Activated CD8-positive, alpha-beta memory T cell treated with anti-CD3 and anti-CD28 coated beads, Interleukin-2, amount 10 ng/mL, durations not matched to agents 7 days and 5 days (primary cell): ENCODE measurements at regions not wholly inside any gene's neighbourhood (a gene's known extent, or its start where the extent isn't known, plus 50 kb on each side); places are given as distances from the start of the nearest gene placed in this dataset.

Experiments
- ATAC-seq: fragments of 150-1000 bp; cut with Tn5 transposase; one replicate; pipeline ENCODE4 v1.10.0; 2021; ENCODE audit warnings: moderate library complexity
- CTCF ChIA-PET: fragments of 350-600 bp; sonication (Branson Sonifier 250); formaldehyde crosslinking; loops from one replicate; lab custom pipeline; 2021; ENCODE audit warnings: antibody characterized with exemption; lab: Charles Lee
- DNase-seq: peaks from one replicate; pipeline ENCODE4 v3.0.0-alpha.2; 2020
- H3K27ac Mint-ChIP-seq: one replicate; pipeline ENCODE4 v1.8.0; 2021; ENCODE audit warnings: mild to moderate bottlenecking, mixed read lengths
- H3K27me3 Mint-ChIP-seq: one replicate; pipeline ENCODE4 v1.8.0; 2021; ENCODE audit warnings: mixed read lengths
- H3K36me3 Mint-ChIP-seq: one replicate; pipeline ENCODE4 v1.8.0; 2021; ENCODE audit warnings: mild to moderate bottlenecking, mixed read lengths
- H3K4me1 Mint-ChIP-seq: one replicate; pipeline ENCODE4 v1.8.0; 2021; ENCODE audit warnings: mixed read lengths
- H3K4me3 Mint-ChIP-seq: one replicate; pipeline ENCODE4 v1.8.0; 2021; ENCODE audit warnings: mild to moderate bottlenecking, moderate library complexity, mixed read lengths
- H3K9me3 Mint-ChIP-seq: one replicate; pipeline ENCODE4 v1.8.0; 2022; ENCODE audit warnings: low read depth, mixed read lengths

- CTCF ChIA-PET, result no interaction called here
- H3K27me3 Mint-ChIP-seq, result no peaks in the 10 kb centered on the region
These were observed 440.9 kb upstream of the RAG2 start for GRCh38 chr11:37038911-37039310.

GRCh38 chr11:37026741-37027140, 428.7 kb upstream of the RAG2 start:
- DNase-seq, result no peak
- Mint-ChIP-seq H3K27me3 (no peaks in the 10 kb centered on the region), H3K27ac (no peak overlapping the region), H3K4me3 (no peak overlapping the region), H3K36me3 (no peaks in the 10 kb centered on the region), H3K4me1 (no peaks in the 10 kb centered on the region), H3K9me3 (peaks cover 2% of the 10 kb centered on the region)
- no peak for ATAC-seq
- CTCF ChIA-PET, result no interaction called here

More at GRCh38 chr11:37038911-37039310, 440.9 kb upstream of the RAG2 start:
- DNase-seq (no peak), ATAC-seq (no peak)
- Mint-ChIP-seq H3K4me1 (no peaks in the 10 kb centered on the region), H3K4me3 (no peak overlapping the region), H3K27ac (no peak overlapping the region), H3K36me3 (no peaks in the 10 kb centered on the region), H3K9me3 (peaks cover 4% of the 10 kb centered on the region)

- DNase-seq (no peak), ATAC-seq (no peak)
- CTCF ChIA-PET, result no interaction called here
- Mint-ChIP-seq H3K9me3 (no peaks in the 10 kb centered on the region), H3K27me3 (no peaks in the 10 kb centered on the region), H3K4me3 (no peak overlapping the region), H3K27ac (no peak overlapping the region), H3K4me1 (no peaks in the 10 kb centered on the region), H3K36me3 (no peaks in the 10 kb centered on the region)
These were observed 428.3 kb upstream of the RAG2 start for GRCh38 chr11:37026326-37026725.

GRCh38 chr11:37006563-37006962, 408.5 kb upstream of the RAG2 start:
- no peaks in the 10 kb centered on the region for H3K36me3 Mint-ChIP-seq
- CTCF ChIA-PET, result no interaction called here
- no peaks in the 10 kb centered on the region for H3K9me3 Mint-ChIP-seq
- no peak for DNase-seq
- H3K27ac Mint-ChIP-seq, result no peak overlapping the region
- H3K4me3 Mint-ChIP-seq, result no peak overlapping the region
- no peaks in the 10 kb centered on the region for H3K27me3 Mint-ChIP-seq
- H3K4me1 Mint-ChIP-seq, result no peaks in the 10 kb centered on the region
- no peak for ATAC-seq

- Mint-ChIP-seq H3K9me3 (no peaks in the 10 kb centered on the region), H3K27me3 (no peaks in the 10 kb centered on the region), H3K4me1 (no peaks in the 10 kb centered on the region), H3K4me3 (no peak overlapping the region), H3K27ac (no peak overlapping the region), H3K36me3 (no peaks in the 10 kb centered on the region)
- CTCF ChIA-PET, result interaction anchor here (1.4 kb wide), 1 partner anchor 8 kb away, joined by 3 read pairs; no protein-coding TSS in a partner anchor
- DNase-seq (no peak), ATAC-seq (no peak)
These were observed 404.8 kb upstream of the RAG2 start for GRCh38 chr11:37002831-37003230.

- Mint-ChIP-seq H3K36me3 (no peaks in the 10 kb centered on the region), H3K4me1 (no peaks in the 10 kb centered on the region), H3K27me3 (no peaks in the 10 kb centered on the region), H3K9me3 (peaks cover 4% of the 10 kb centered on the region), H3K27ac (no peak overlapping the region), H3K4me3 (no peak overlapping the region)
- DNase-seq (no peak), ATAC-seq (no peak)
- CTCF ChIA-PET, result no interaction called here
These were observed 399.6 kb upstream of the RAG2 start for GRCh38 chr11:36997656-36998055.

GRCh38 chr11:36996795-36997194, 398.8 kb upstream of the RAG2 start:
- CTCF ChIA-PET, result no interaction called here
- no peaks in the 10 kb centered on the region for H3K4me1 Mint-ChIP-seq

GRCh38 chr11:36994208-36994607, 396.2 kb upstream of the RAG2 start:
- Mint-ChIP-seq H3K27me3 (no peaks in the 10 kb centered on the region), H3K4me3 (no peak overlapping the region), H3K9me3 (peaks cover 4% of the 10 kb centered on the region), H3K27ac (no peak overlapping the region), H3K36me3 (no peaks in the 10 kb centered on the region), H3K4me1 (no peaks in the 10 kb centered on the region)
- CTCF ChIA-PET, result no interaction called here
- ATAC-seq (no peak), DNase-seq (no peak)

More at GRCh38 chr11:36996795-36997194, 398.8 kb upstream of the RAG2 start:
- H3K9me3 Mint-ChIP-seq, result peaks cover 4% of the 10 kb centered on the region
- H3K36me3 Mint-ChIP-seq, result no peaks in the 10 kb centered on the region
- DNase-seq (no peak), ATAC-seq (no peak)
- H3K27ac Mint-ChIP-seq, result no peak overlapping the region
- H3K27me3 Mint-ChIP-seq, result no peaks in the 10 kb centered on the region
- no peak overlapping the region for H3K4me3 Mint-ChIP-seq

- DNase-seq, result no peak
- Mint-ChIP-seq H3K27ac (no peak overlapping the region), H3K4me3 (no peak overlapping the region), H3K9me3 (peaks cover 2% of the 10 kb centered on the region), H3K36me3 (no peaks in the 10 kb centered on the region), H3K27me3 (no peaks in the 10 kb centered on the region), H3K4me1 (no peaks in the 10 kb centered on the region)
- no peak for ATAC-seq
- CTCF ChIA-PET, result no interaction called here
These were observed 390.5 kb upstream of the RAG2 start for GRCh38 chr11:36988556-36988955.

- Mint-ChIP-seq H3K4me1 (no peaks in the 10 kb centered on the region), H3K27me3 (no peaks in the 10 kb centered on the region), H3K36me3 (no peaks in the 10 kb centered on the region), H3K4me3 (no peak overlapping the region), H3K27ac (no peak overlapping the region), H3K9me3 (no peaks in the 10 kb centered on the region)
- CTCF ChIA-PET, result no interaction called here
- no peak for ATAC-seq
- no peak for DNase-seq
These were observed 387.5 kb upstream of the RAG2 start for GRCh38 chr11:36985562-36985961.

- DNase-seq, result no peak
- Mint-ChIP-seq H3K9me3 (peaks cover 8% of the 10 kb centered on the region), H3K36me3 (no peaks in the 10 kb centered on the region), H3K27me3 (no peaks in the 10 kb centered on the region), H3K27ac (no peak overlapping the region), H3K4me3 (no peak overlapping the region), H3K4me1 (no peaks in the 10 kb centered on the region)
- CTCF ChIA-PET, result no interaction called here
- no peak for ATAC-seq
These were observed 378.7 kb upstream of the RAG2 start for GRCh38 chr11:36976741-36977140.

GRCh38 chr11:36974771-36975170, 376.7 kb upstream of the RAG2 start:
- H3K4me3 Mint-ChIP-seq, result no peak overlapping the region
- DNase-seq (no peak), ATAC-seq (no peak)
- no peaks in the 10 kb centered on the region for H3K36me3 Mint-ChIP-seq
- H3K27me3 Mint-ChIP-seq, result no peaks in the 10 kb centered on the region
- no peaks in the 10 kb centered on the region for H3K4me1 Mint-ChIP-seq
- H3K9me3 Mint-ChIP-seq, result peaks cover 4% of the 10 kb centered on the region
- H3K27ac Mint-ChIP-seq, result no peak overlapping the region
- CTCF ChIA-PET, result no interaction called here

GRCh38 chr11:36953976-36954375, 355.9 kb upstream of the RAG2 start:
- ATAC-seq (no peak), DNase-seq (no peak)
- no peaks in the 10 kb centered on the region for H3K4me1 Mint-ChIP-seq
- H3K9me3 Mint-ChIP-seq, result no peaks in the 10 kb centered on the region
- CTCF ChIA-PET, result no interaction called here
- H3K27me3 Mint-ChIP-seq, result no peaks in the 10 kb centered on the region
- H3K4me3 Mint-ChIP-seq, result no peak overlapping the region
- H3K36me3 Mint-ChIP-seq, result no peaks in the 10 kb centered on the region
- H3K27ac Mint-ChIP-seq, result no peak overlapping the region

- CTCF ChIA-PET, result no interaction called here
- no peaks in the 10 kb centered on the region for H3K9me3 Mint-ChIP-seq
- H3K27ac Mint-ChIP-seq, result no peak overlapping the region
- ATAC-seq, result no peak
- H3K4me1 Mint-ChIP-seq, result no peaks in the 10 kb centered on the region
- H3K27me3 Mint-ChIP-seq, result no peaks in the 10 kb centered on the region
- H3K36me3 Mint-ChIP-seq, result no peaks in the 10 kb centered on the region
- no peak for DNase-seq
- H3K4me3 Mint-ChIP-seq, result no peak overlapping the region
These were observed 350.6 kb upstream of the RAG2 start for GRCh38 chr11:36948460-36949127.

- no peaks in the 10 kb centered on the region for H3K9me3 Mint-ChIP-seq
- H3K36me3 Mint-ChIP-seq, result no peaks in the 10 kb centered on the region
- DNase-seq, result no peak
- no peaks in the 10 kb centered on the region for H3K4me1 Mint-ChIP-seq
- H3K4me3 Mint-ChIP-seq, result no peak overlapping the region
- no peaks in the 10 kb centered on the region for H3K27me3 Mint-ChIP-seq
- CTCF ChIA-PET, result no interaction called here
- no peak overlapping the region for H3K27ac Mint-ChIP-seq
- no peak for ATAC-seq
These were observed 347.3 kb upstream of the RAG2 start for GRCh38 chr11:36945384-36945783.
